SU-DHL-6 (cell line): ENCODE measurements at regions not wholly inside any gene's neighbourhood (a gene's known extent, or its start where the extent isn't known, plus 50 kb on each side); places are given as distances from the start of the nearest gene placed in this dataset.

Experiments used
- H2AFZ ChIP-seq: fragments of 200-600 bp; sonication (generic); 2 replicates; pipeline ENCODE4 v1.6.1; 2014; ENCODE audit warnings: low read depth, mild to moderate bottlenecking, moderate library complexity, mixed read lengths, antibody characterized with exemption, low read length; ENCODE audit not compliant: severe bottlenecking
- H3F3A ChIP-seq: fragments of 200-600 bp; shearing (Covaris generic); 2 replicates; pipeline ENCODE4 v1.6.0; 2016; ENCODE audit warnings: antibody characterized with exemption, mild to moderate bottlenecking; ENCODE audit not compliant: insufficient read depth
- H3K27ac ChIP-seq: fragments of 200-600 bp; sonication (generic); 2 replicates; pipeline ENCODE4 v1.5.1; 2016; ENCODE audit warnings: low read depth, mild to moderate bottlenecking, low read length, moderate library complexity, mixed read lengths
- H3K27me3 ChIP-seq: fragments of 200-600 bp; sonication (generic), shearing (Covaris generic); 2 replicates; pipeline ENCODE4 v1.6.0; 2014; ENCODE audit warnings: mild to moderate bottlenecking, low read length
- H3K36me3 ChIP-seq: fragments of 200-600 bp; sonication (generic); 2 replicates; pipeline ENCODE4 v1.6.1; 2014; ENCODE audit warnings: mild to moderate bottlenecking, low read length, mixed read lengths
- H3K4me2 ChIP-seq: fragments of 300-600, 200-600 bp; shearing (Covaris generic), sonication (generic); 2 replicates; pipeline ENCODE4 v1.6.0; 2014; ENCODE audit warnings: low read length, low read depth, mild to moderate bottlenecking; ENCODE audit not compliant: poor library complexity, severe bottlenecking
- H3K4me3 ChIP-seq: fragments of 200-600 bp; sonication (generic); 2 replicates; pipeline ENCODE4 v1.5.1; 2014; ENCODE audit warnings: antibody characterized with exemption, low read length, mild to moderate bottlenecking, mixed read lengths; ENCODE audit not compliant: insufficient read depth, poor library complexity, severe bottlenecking
- H3K79me2 ChIP-seq: fragments of 200-600 bp; sonication (generic); 2 replicates; pipeline ENCODE4 v1.6.1; 2014; ENCODE audit warnings: mild to moderate bottlenecking, low read length, moderate library complexity; ENCODE audit not compliant: insufficient read depth
- H3K9ac ChIP-seq: fragments of 200-600 bp; sonication (generic); 2 replicates; pipeline ENCODE4 v1.7.0; 2014; ENCODE audit warnings: mild to moderate bottlenecking, low read length
- H3K9me2 ChIP-seq: fragments of 200-600 bp; sonication (generic); replicated peaks from 2 replicates; pipeline ENCODE4 v1.6.1; 2014; ENCODE audit warnings: low read length; ENCODE audit not compliant: insufficient read depth
- H3K9me3 ChIP-seq: fragments of 200-600 bp; sonication (generic); 2 replicates; pipeline ENCODE4 v1.6.1; 2014; ENCODE audit warnings: low read length, mixed read lengths; ENCODE audit not compliant: insufficient read depth
- H4K20me1 ChIP-seq: fragments of 200-600 bp; sonication (generic); 2 replicates; pipeline ENCODE4 v1.6.1; 2014; ENCODE audit warnings: low read depth, mild to moderate bottlenecking, antibody characterized with exemption, low read length, moderate library complexity, mixed read lengths
- EZH2phosphoT487 ChIP-seq: fragments of 200-600 bp; sonication (generic), shearing (Covaris generic); conservative IDR thresholded peaks from 2 replicates; pipeline ENCODE4 v1.6.1; 2018; ENCODE audit warnings: mild to moderate bottlenecking, antibody characterized with exemption, low read length, moderate library complexity, mixed read lengths
- TF ChIP-seq, protein P1 (sequence below): fragments of 200-600 bp; sonication (generic); IDR thresholded peaks from one replicate; pipeline ENCODE4 v1.5.1; 2017; ENCODE audit warnings: antibody characterized with exemption, mild to moderate bottlenecking, low read length, moderate library complexity; ENCODE audit not compliant: insufficient read depth, poor library complexity, severe bottlenecking

DNA sequence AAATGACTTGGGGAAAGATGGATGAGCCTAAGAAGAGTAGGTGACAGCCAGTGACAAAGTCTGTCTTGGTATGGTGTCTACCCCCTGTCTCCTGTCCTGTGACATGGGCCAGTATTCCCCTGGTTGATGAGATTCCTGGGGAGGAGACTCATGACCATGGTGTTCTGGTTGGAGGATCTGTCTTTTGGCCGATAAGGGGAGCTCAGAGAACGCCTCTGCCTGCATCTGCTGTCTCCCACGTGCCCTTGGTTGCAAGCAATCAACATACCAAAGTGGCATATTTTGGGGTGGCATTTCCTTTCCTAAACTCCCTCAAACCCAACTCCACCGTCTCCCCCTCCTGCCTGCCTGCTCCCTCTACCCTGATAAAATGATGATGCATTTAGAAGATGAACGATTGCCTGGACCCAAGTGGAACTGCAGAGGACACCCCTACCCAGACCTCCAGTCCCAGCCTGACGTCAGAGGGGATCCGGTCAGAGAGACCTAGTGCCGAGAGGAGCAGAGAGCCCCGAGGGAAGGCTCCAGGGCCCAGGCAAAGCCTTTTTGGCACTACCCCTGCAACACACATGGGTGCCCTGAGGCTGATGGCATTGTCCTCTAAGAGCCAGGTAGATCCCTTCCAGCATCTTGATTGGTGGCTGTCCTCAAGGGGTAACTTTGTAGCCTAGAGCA is 88.0 kb upstream of the KCNK12 start:
- Histone ChIP-seq H3K9me2 (no peaks in the 10 kb centered on the region), H3F3A (peaks cover 84% of the 10 kb centered on the region), H3K36me3 (no peaks in the 10 kb centered on the region), H4K20me1 (no peaks in the 10 kb centered on the region), H2AFZ (peak overlapping the region; percentile 1), H3K9ac (peak overlapping the region; percentile 81), H3K9me3 (no peaks in the 10 kb centered on the region), H3K79me2 (peaks cover 12% of the 10 kb centered on the region; the same call in 1 of the 2 replicates), H3K27me3 (no peaks in the 10 kb centered on the region), H3K4me2 (peak overlapping the region; percentile 95), H3K4me3 (no peak overlapping the region), H3K27ac (peak overlapping the region; percentile 97)
- no peak for TF ChIP-seq EZH2phosphoT487
- TF ChIP-seq, protein P1, sequence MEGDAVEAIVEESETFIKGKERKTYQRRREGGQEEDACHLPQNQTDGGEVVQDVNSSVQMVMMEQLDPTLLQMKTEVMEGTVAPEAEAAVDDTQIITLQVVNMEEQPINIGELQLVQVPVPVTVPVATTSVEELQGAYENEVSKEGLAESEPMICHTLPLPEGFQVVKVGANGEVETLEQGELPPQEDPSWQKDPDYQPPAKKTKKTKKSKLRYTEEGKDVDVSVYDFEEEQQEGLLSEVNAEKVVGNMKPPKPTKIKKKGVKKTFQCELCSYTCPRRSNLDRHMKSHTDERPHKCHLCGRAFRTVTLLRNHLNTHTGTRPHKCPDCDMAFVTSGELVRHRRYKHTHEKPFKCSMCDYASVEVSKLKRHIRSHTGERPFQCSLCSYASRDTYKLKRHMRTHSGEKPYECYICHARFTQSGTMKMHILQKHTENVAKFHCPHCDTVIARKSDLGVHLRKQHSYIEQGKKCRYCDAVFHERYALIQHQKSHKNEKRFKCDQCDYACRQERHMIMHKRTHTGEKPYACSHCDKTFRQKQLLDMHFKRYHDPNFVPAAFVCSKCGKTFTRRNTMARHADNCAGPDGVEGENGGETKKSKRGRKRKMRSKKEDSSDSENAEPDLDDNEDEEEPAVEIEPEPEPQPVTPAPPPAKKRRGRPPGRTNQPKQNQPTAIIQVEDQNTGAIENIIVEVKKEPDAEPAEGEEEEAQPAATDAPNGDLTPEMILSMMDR, result peak; percentile 35

DNA sequence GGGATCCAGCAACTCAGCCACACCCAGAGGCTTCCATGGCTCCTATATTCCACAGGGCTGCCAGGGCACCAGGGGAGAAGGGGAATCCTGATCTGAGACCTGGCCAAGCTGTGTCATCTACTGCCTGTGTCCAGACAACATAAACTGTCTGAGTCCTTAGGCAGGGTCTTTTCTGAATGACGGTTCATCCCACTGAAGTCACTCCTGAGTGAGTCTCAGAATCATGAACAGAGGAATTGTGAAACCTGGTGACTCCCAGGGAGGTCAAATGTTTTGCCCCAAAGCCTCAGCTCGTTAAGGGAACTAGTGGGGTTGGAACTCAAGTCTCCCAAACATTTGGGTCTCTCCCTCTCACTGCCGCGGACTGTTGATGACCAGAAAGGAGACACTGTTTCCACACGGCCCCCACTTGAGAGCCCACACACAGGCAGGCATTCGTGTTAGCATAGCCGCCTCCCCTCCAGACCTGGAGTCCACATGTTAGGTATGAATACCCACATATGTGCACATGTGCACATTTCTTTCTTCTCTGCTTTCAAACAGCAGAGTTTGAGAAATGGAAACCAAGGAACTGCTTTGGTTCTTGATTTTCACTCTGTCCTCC is 87.2 kb upstream of the KCNK12 start:
- TF ChIP-seq EZH2phosphoT487, result no peak
- TF ChIP-seq, protein P1, result no peak
- no peaks in the 10 kb centered on the region for H3K9me2 ChIP-seq
- H3F3A ChIP-seq, result peaks cover 79% of the 10 kb centered on the region
- peak overlapping the region; percentile 97 for H3K27ac ChIP-seq
- H3K79me2 ChIP-seq, result peaks cover 12% of the 10 kb centered on the region; the same call in 1 of the 2 replicates
- peak overlapping the region; percentile 9 for H3K4me3 ChIP-seq
- no peaks in the 10 kb centered on the region for H3K9me3 ChIP-seq
- H3K9ac ChIP-seq, result peak overlapping the region; percentile 81
- H3K36me3 ChIP-seq, result no peaks in the 10 kb centered on the region
- H3K4me2 ChIP-seq, result peak overlapping the region; percentile 95
- H4K20me1 ChIP-seq, result no peaks in the 10 kb centered on the region
- H2AFZ ChIP-seq, result peak overlapping the region; percentile 5
- no peaks in the 10 kb centered on the region for H3K27me3 ChIP-seq

DNA sequence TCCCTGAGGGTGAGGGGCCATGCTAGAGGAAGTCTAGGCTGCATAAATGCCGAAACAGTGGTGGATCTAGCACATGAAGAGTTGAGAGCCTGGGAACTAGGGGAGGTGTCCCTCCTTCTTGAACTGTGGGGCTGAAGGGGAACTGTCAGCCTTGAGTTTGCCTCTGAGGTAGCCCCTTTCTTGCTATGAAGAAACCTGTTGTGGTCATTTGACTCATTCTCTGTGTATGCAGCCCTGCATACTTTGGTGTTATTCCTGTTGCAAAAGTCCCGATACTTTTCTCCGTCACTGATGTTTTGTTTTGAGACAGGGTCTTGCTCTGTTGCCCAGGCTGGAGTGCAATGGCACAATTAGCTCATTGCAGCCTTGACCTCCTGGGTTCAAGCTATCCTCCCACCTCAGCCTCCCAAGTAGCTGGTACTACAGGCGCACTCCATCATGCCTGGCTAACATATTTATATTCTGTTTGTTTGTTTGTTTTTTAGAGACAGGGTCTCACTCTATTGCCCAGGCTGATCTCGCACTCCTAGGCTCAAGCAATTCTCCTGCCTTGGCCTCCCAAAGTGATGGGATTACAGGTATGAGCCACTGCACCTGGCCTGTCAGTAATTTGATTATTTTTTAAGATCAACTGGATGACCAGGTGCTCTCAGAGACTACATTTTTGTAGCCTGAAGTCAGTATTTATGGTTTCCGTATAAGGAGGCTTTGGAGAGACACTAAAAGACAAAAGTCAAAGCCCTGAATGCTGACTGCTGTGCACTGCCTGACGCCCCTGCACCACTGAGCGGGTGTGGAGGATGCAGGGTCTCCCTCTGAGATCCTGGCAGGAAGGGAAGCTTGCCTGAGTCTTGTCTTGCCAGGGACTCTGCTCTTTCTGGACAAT is 86.2 kb upstream of the KCNK12 start:
- no peak overlapping the region for H2AFZ ChIP-seq
- TF ChIP-seq EZH2phosphoT487, result no peak
- TF ChIP-seq, protein P1, result no peak
- H3K79me2 ChIP-seq, result peaks cover 12% of the 10 kb centered on the region; the same call in 1 of the 2 replicates
- H3K36me3 ChIP-seq, result no peaks in the 10 kb centered on the region
- H3F3A ChIP-seq, result peaks cover 70% of the 10 kb centered on the region
- peak overlapping the region; percentile 81 for H3K9ac ChIP-seq
- H3K4me2 ChIP-seq, result peak overlapping the region; percentile 95
- H4K20me1 ChIP-seq, result no peaks in the 10 kb centered on the region
- peak overlapping the region; percentile 97 for H3K27ac ChIP-seq
- H3K9me2 ChIP-seq, result no peaks in the 10 kb centered on the region
- H3K27me3 ChIP-seq, result no peaks in the 10 kb centered on the region
- H3K4me3 ChIP-seq, result peak overlapping the region; percentile 53
- H3K9me3 ChIP-seq, result no peaks in the 10 kb centered on the region
